Glomerular visceral epithelial cell (primary cell): ENCODE measurements at regions not wholly inside any gene's neighbourhood (a gene's known extent, or its start where the extent isn't known, plus 50 kb on each side); places are given as distances from the start of the nearest gene placed in this dataset.

Source experiments
- DNase-seq: peaks from one replicate; pipeline ENCODE4 v3.0.0-alpha.2; 2016; ENCODE audit errors: extremely low spot score

- no peak for DNase-seq
Observed at GRCh38 chr22:44368611-44369292, 56.0 kb upstream of the SHISAL1 start.

- DNase-seq, result no peak
Observed at GRCh38 chr22:44366372-44367300, 53.9 kb upstream of the SHISAL1 start.

GRCh38 chr22:44365832-44366231 is 53.1 kb upstream of the SHISAL1 start:
- no peak for DNase-seq

- DNase-seq, result no peak
Observed at GRCh38 chr22:44365191-44365590, 52.4 kb upstream of the SHISAL1 start.

GRCh38 chr22:44364751-44365130 is 52.0 kb upstream of the SHISAL1 start:
- no peak for DNase-seq

DNA sequence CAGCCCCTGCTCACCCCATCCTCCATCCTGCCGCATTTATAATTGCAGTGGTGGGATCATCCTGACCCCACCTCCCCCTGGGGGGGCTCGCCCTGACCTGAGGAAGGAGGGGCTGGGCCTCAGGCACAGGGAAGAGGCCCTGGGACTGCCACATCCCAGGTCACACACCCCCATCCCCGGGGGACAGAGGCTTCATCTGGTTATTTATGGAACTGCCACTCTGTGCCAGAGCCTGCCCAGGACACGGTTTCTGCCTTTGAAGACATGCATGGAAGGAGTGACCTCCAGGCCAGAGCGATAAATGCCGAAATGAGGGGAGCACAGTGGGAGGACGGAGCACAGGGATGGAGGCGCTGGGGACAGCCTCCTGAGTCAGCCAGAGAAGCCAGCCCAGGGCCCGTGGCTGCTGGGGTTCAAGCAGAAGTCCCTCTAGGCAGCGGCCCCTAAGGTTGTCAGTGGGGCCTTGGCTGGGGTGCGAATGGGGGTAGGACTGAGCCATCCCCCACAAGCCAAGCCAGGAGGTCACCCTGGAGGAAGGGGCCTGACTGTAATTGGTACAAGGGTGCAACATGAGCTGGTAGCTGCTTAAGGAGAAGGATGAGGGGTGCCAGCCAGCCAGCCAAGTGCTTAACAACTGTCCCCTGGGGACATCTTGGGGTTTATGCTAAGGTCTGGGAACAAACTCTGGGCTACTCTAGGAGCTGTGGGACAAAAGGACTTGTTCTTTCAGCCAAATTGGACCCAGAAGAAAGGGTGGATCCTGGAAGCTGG is 51.4 kb upstream of the SHISAL1 start:
- no peak for DNase-seq

DNA sequence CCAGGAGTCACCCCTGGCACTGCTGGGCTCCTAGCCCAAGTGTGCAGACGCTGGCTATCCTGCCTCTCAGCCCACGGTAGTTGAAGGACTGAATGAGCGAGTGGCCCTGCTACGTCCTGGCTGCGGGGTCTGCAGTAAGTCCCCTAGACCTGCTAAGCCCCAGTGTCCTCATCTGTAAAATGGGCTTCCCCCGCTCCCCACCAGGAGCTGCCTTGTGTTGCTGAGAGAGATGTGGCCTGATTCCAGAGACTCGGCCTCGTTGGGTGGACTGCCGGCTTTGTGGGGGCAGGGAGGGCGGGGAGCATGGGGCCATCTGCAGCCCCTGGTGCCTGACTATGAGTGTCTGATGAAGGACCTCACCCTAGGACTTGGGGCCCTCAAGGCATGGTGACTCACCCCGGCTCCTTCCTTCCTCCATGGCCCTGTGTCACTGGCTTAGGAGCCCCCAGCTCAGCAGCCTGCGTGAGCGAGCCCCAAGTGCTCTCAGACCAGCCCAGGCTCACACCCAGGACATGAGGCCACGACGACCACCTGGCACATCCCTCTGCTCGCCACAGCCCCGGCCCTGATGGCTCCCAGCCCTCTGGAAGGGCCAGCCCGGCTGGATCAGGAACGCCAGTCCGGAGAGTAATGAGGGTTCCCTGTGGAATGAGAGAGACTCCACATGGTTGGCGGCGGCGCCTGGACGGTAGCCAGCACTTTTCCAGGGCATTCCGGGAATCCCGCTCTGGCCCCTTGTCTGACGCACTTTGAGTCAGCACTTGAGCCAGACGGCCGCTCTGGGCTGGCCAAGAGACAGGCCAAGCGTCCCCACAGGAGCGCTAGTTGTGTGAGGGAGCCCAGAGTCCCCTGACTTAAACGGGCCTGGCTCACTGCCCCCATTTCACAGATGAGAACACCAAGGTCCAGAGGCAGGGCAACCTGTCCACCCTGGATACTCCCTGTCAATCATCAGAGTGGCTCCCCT is 50.5 kb upstream of the SHISAL1 start:
- peak; percentile 95 for DNase-seq

DNA sequence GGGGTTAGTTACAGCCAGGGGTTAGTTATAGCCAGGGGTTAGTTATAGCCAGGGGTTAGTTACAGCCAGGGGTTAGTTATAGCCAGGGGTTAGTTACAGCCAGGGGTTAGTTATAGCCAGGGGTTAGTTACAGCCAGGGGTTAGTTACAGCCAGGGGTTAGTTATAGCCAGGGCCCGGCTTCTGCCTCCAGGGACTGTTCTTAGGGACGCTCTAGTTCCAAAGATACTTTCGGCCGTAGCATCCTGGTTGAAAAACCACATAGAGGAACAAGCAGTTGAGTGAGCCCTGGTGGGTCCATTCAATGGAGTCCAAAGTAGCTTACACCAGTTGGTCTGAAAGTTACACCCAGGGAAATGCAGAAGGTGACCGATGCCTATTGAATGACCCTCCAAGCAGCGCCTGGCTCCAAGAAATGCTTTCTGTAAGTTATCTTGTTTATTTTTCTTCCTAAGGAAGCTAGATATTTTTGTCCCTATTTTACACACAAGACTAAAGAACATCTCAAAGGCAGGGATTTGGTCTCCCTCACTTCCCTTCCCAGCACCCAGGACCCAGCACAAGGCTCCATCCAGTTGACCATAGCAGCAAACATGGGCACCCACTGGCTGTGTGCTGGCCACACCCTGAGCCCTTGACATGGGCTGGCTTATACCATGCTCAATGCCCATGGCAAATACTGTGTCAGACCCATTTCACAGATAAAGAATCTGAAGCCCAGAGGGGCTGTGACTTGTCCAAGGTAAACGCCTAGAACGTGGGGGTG is 49.7 kb upstream of the SHISAL1 start:
- DNase-seq, result no peak
